SIG-M5 treated with dmso at 0.1 percent for 504 hours (cell line): ENCODE measurements at regions not wholly inside any gene's neighbourhood (a gene's known extent, or its start where the extent isn't known, plus 50 kb on each side); places are given as distances from the start of the nearest gene placed in this dataset.

Source experiments
- DNase-seq: peaks from one replicate; lab custom pipeline; 2025; ENCODE audit not compliant: unreplicated experiment; lab: John Stamatoyannopoulos, UW

DNA sequence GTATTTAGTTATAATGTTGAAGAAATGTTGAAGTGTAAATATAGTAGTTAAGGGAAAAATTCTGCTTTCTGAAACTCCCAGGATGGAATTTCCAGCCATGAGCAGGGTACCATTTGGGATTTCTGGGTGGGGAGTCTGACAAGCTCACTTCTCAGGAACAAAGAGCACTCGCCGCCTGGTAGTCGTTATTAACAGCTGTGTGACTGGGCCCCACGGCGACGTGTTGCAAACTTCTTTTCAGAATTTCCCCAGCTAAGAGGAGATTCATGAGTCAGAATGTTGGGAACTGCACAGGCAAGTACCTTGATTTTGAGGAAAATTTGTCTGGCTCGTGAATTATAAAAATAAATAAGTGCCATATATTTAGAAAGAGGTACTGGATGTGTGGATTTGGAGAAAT, 103.7 kb downstream of the LACC1 start:
- no peak for DNase-seq

DNA sequence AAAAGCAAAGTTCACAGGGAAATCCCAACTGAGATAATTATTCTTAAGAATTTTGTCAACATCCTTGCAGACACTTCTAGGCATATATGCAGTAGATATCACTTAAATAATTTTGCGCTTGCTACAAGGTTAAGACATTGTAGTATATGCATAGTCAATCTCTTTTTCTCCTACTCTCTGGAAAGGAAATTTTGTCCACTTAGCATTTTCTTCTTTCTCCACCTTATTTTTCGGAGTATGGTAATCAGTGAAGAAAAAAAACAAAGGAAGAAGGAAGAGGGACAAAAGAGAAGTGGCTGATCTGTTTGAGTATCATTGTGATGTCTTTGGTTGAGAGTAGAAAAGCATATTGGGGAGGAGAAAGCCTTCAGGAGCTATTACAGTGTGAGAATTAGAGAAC, 104.6 kb downstream of the LACC1 start:
- DNase-seq = no peak

DNA sequence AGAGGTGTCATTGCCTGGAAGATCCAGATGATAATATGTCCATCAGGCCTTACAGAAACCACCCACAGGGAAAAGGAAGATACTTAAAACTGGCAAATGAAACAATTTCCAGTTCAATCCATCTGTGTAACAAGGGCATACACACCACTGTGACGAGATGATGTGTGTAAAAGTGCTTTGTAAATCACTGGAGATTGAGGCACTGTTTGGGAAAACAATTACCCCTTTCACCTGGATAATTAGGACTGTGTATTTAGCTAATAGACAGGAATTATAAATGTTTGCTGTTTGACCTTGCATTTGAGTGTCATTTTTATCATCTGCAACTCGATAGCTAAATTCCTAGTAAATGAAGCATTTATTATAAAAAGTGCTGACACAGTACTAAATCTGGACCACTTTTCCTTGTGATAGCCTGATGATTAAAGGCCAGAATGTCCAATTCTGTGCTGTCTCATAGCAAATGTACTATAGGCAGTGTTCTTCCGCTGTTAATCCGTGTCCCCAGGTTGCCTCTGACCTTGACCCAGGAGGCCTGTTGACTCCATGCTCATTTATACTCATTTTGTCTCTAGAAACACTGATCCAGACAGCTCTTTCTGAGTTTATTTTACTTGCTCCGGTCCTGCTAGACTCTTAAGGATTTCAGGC, 105.8 kb downstream of the LACC1 start:
- DNase-seq = no peak

DNA sequence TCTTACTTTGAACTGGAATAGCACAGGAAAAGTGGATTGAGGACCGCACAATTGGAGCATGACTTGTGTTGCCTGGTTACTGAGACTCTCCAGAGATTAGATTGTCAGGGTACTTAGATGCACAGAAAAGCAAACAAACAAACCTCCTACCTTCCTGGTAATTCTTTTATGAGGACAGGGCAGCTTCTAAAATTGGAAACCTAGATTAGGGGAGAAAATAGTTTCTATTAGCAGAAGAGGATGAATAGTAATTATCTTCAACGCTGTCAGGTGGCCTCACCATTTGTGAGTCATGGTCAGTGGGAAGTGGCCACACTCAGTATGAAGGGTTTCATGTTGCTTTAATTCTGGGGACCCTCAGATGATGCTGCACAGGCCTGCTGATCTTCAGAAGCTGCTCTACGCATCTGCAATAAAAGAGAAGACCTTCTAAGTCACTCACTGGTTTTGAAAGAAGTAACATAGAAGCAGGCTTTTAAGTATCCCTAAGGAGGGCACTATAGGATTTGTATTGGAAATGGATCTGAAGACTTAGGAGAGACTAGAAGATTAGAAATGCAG, 106.8 kb downstream of the LACC1 start:
- no peak for DNase-seq

DNA sequence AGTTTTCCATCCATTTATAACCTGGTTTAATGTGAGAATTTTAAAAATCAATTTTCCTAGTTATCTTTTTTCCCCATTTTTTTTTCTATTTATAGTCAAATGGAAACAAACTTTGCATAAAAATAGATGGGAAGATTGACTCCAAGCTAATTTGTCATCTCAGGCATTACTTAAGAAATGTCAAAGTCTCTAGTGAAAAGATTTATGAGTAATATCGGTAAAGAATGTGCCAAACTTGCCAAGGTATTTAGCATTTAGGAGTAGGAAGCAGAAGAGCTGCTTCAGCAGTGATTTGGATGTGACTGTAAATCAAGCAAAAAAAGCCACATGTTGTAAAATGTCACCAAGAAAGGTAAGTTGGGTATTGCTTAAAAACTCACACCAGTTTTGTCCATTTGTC, 108.6 kb downstream of the LACC1 start:
- no peak for DNase-seq

DNA sequence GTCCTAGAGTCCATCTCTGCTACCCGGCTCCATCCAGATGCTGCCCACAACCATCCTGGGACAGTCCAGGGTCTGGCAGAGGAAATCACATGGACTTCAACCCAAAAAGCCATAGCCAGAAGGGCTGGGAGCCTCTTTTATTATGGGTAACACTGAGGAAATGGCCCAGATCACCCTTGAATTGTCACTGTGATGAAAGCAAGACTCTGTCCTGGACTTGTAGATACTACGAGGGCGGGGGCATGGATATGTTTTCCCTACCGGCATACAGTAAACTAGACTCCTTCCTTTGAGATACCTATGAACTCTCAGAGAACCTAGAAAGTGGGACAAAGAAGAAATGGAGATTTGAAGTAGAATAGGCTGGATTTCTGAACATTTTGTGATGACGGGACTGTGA, 110.3 kb downstream of the LACC1 start:
- DNase-seq = no peak

DNA sequence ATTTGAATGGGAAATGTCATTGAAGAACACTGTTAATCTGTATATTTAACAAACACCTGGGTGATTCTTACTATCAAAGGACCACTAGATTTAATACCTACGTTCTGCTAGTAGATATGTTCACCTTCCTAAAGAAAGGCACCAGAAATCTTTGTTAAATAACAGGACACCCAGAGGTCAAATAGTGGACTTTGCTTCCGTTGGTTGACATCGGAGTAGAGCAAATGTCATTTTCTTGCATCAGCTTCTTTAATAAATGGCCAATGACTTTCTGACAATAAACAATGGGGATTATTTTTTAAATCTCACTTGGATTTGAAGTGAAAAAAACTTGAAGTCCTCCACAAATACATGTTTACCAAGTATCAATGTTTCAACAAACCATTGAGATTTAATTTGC, 111.1 kb downstream of the LACC1 start:
- DNase-seq = no peak

DNA sequence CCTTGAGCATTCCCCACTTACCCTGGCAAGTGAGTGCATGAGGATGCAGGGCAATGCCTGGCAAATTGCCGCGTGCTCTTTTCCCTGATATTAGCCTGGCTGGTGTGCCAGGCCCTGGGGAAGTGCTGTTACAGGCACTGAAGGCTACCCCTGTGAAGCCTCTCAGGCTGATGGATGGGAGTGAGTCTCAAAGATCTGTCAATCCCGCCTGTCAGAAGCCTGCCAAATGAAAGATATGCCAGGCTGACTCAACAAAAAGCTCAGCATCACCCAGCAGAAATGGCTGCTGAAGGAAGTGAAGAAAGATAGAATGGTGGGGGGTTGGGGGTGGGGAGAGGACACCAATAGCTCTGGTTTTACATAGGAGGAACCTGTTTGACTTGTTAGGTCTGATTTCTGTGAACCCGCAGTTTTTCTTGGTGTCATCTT, 112.1 kb downstream of the LACC1 start:
- DNase-seq = no peak

DNA sequence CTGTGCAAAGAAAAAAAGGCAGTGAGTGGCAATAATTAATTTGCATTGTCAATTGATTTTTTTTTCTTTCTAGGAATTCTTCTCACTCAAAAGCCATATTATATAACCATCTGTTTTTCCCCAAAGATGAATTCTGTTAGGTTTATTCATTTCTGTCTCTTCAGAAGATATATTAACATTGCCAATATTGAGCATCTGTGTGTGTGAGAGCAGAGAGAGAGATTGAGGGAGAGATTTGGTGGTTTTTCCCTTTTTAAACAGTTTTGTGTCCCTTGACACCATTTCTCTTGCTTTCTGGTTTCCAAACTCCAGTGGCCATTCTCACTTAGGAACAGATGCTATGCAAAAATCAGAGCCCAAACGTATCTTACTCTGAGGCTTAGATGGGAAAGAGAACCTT, 112.5 kb downstream of the LACC1 start:
- DNase-seq = no peak

DNA sequence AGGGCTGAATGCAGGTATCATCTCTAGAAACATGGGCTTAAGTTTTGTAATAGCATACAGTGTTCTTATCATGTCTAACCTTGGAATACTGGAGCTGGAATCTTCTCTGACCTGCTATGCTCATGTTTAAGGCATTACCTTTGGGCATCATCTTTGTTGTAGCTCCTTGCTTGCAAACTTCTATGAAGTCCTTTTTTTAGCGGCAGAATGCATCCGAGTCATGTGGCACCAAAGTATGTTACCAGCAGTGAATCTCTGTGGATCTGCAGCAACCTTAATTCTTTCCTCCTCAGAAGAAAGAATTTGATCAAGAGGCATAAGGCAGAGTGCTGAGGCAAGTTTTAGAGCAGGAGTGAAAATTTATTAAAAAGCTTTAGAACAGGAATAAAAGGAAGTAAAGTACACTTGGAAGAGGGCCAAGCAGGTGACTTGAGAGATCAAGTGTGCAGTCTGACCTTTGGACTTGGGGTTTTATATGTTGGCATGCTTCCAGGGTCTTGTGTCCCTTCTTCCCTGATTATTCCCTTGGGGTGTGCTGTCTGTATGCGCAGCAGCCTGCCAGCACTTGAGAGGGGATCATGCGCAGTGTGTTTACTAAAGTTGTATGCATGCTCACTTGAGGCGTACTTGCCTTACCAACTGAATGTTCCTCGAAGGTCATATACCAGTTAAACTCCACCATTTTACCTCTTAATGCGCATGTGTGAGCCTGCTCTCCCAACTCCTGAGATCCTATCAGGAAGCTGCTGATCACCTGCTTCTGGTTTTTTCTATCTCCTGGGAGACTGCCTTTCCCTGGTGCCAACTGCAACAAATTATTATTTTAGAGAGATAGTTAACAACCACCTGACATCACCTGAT, 115.5 kb downstream of the LACC1 start:
- no peak for DNase-seq

DNA sequence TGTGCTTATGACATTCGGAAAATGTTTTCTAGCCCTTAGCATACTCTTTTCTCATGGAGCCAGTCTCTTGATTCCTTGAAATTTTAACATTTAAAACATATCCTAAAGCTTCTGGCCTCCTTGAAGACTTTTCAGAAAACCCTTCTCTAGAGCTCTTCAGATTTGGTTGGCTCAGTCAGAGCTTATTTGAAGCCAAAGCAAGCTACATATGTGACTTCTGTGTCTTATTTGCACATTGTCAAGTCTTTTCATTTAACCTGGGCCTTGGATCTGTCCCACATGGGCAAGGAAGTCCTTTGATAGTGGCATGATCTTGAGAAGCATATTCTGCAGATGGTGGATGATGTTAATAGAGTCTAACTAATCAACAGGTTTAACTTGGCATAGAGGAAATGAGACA, 116.5 kb downstream of the LACC1 start:
- no peak for DNase-seq

DNA sequence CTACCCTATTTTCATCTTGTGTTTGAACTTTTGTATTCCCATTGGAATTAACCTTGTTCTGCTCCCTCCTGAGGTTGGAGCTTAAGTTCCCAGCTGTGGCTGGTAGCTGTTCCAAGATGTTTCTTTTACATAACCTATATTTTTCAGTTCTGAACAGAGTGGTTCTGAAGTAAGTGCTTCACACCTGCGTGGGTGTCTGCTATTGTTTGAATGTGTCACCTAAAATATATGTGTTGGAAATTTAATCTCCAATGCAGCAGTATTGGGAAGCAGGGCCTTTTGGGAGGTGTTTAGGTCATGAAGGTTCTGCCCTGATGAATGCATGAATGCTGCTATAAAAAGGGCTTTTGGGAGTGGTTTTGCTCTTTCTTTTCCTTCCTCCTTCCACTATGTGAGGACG, 123.8 kb downstream of the LACC1 start:
- DNase-seq = no peak

DNA sequence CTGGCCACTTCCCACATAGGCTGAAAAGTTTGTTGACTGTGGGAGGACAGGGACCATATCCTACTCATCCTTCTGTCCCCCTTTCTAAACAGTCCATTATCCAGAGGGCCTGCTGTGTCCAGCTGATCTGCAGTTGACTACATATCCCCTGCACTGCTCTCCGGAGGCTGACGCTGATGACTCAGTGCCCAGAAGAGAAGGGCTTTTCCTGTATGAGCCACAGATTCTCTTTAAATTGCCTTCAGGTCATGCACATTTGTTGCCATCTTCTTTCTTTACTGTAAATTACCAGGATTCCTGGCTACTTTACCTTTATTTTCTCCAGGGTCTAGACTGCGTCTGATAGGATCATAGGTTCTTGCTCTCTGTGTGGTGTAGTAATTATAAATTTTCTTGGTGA, 125.2 kb downstream of the LACC1 start:
- DNase-seq = no peak

DNA sequence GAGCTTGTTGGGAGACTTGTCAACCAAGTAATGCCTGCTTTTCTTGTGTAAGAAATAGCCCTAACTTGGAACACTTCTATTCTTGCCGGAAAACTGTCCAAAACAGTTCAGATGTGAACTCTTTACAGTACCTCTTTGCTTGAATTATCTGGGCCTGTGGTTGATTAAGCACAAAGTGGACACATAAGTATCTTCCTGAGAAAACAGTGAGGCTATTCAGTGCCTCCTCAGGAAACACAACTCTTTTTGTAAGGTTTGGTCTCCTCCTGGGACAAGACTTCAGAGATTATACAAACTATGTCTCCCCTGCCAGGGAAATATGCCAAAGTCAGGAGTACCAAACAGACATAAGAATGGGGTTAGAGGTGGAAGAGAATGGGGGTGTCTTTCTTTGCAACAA, 127.7 kb downstream of the LACC1 start:
- DNase-seq = no peak

DNA sequence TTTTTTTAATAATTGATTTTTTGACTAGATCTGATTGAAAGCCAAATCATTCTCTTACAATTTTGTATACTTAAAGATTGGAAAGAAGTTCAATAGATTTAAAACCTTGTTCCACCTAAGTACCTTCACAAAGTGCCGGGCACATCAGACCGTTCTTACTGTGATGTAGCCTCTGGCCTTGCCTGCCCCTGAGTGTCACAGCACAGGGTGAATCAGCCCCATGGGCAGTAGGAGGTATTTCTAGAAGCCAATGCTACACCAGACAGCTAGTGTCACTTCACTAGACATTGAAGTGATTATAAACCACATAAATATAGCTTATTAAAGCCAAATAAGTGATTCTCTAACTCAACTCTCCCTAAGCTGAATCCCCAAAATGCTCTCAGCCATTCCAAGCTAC, 131.3 kb downstream of the LACC1 start:
- DNase-seq = no peak

DNA sequence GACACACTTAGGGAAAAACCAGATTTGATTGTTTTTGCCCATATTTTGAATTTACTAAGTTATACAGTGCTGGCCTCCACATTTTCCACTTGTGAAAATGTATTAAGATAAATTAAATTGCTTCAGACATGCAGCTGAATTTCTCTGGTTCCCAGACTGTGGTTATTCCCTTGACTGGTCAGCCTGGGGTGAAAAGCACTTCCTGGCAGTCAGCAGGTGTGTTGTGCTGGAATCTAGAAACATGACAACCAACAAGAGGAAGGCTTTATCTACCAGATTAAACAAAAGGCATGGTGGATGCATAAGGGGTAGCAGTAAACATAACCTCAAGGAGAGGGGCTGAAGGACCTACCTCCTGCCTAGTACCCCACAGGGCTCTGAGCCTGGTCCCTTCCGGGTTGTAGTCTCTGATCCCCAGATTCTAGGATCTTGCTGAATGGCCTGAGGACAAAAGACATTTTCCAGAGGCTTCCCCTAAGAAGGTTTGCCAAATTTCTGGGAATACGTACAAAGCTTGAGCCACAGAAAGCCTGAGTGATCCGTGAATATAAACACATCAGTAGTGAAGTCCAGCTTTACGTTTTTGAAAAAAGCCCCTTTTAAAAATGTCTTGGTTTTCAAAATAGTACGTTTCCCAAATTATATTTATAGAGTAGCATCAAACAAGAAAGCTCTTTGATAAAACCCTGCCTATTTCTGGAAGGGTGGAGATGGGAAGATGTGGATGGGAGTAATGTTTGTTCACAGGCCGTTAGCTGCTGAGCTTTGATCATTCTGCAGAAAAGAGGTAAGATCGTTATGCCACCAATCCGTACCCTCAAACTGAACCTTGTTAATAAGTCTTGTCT, 133.4 kb downstream of the LACC1 start:
- no peak for DNase-seq

DNA sequence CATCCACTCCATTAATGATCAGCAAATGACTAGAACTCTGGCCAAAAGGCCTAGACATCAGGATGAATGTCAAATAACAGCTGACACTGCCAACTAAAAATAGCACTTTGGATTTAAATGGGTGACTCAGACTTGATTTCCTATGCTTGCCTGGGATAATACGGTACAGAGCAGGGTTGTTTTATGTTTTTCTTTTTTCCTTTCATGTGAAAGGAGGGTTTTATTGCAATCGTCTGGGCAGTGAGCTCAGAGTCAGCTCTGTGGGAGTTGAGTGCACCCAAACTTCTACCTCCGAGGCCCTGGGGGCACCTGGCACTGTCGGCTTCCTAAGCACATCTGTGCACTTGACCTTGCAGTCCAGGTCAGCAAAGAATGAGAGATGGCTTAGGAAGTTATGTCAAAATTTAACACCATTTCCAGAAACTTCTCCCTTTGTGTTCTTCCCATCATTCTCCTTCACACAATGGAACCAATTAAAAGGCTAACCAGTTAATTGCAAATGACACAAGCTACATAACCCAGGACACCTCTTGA, 134.1 kb downstream of the LACC1 start:
- DNase-seq = no peak

DNA sequence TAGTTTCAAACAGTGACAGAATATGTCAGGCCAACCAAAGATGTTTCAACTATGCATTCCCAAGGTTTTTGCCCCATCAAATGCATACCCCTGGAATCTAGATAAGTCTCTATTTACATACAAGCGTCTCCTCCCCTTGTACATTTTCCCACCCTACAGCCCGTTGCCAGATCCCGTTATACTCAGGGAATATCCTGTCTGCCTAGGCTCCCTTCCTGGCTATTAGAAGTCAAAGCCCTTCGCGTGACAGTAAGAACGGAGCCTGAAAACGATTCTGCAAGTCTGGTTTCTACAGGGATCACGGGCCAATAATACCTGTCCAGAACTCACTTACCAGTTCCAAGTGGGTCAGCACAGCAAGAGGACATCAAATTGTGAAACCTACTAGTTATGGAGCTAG, 134.8 kb downstream of the LACC1 start:
- DNase-seq = no peak

DNA sequence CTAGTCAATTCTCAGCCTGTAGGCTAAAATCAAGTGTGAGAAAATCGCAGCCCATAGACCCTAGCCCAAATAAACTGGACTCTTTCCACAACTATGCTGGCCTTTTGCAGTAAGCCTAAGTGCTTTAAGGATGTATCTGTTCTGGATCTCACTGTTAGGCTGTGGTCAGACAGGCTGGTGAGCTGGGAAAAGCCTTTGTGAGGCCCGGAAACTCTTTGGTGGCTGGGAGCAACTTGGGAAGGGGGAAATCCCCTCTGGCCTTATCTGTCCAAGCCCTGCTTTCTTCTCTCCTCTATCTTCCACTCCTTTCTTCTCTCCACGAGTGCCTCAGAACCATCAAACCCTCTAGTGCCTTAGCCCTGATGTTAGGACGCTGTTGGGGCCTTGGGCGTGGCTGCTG, 135.4 kb downstream of the LACC1 start:
- DNase-seq = no peak

DNA sequence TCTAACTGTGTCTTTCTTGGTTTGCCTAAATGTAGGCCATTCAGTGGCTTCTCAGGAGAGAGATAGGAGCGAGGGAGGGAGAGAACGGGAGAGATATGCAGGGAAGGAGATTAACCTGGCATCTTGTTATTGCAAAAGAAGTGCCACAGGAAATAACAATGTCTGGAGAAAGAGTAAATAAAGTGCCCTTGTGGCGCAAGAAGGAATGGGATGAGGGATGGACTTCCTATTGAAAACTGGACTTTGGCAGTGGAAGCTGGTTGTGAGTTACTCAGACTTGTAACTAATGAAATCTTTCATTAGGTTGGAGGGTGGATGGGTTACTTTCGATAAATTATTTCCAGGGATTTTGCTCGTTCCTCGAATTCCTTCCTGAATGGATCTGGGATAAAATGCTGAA, 136.1 kb downstream of the LACC1 start:
- DNase-seq = no peak

DNA sequence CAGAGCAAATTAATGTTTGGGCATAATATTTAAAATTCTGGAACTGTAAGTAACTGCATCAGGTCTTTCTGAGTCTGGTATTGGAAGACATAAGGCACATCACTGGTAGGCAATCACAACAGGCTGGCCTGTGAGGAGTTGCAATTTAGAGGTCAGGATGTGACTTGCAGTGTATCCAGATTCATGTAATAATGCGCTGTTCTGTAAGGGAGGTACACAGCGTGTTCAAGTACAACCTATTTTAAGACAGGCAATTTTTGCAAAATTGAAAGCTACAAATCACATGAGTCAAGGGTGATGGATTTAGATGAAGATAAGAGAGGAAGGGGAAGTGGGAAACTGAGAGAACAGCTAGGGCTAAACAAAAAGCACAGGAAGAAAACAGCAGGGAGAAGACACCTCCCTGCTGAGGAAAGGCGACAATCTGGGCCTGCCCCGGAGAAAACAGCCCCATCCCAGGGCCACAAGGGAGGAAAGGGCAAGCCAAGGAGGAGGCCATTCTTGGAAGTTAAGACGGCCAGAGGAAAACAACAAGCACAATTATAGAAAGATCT, 138.1 kb downstream of the LACC1 start:
- DNase-seq = peak; percentile 37
